ENCODE measurements at regions not wholly inside any gene's neighbourhood (a gene's known extent, or its start where the extent isn't known, plus 50 kb on each side); places are given as distances from the start of the nearest gene placed in this dataset.
"Not testable (repeated sequence)": the region's sequence is repeated elsewhere in the genome, so short reads cannot be mapped to it uniquely, and the experiment has no call there.

- DNase-seq (ENCODE audit: low read depth in 2 of 2), result not testable (repeated sequence)
Measured at GRCh38 chr22:48412931-48413330, 1414.7 kb downstream of the BRD1 start.

DNA sequence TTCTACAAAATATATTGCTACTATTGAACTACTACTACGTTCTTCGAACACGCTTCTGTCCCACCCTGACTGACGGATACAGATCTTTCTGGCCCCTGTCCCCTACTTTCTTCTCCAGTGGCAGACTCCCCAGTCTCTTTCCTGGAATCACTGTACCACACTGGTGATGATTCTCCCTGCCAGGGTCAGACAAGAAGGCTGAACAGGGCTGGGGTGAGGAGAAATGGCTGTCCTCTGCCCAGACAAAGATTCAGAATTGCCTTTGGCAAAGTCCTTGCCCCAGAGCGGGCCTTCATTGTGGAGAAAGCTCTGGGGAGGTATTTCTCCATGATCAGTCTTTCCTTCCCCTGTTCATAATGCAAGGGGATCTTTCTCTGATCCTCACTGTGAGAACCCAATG is 1417.1 kb downstream of the BRD1 start:
- DNase-seq (ENCODE audit: low read depth in 2 of 2), result no peak

DNA sequence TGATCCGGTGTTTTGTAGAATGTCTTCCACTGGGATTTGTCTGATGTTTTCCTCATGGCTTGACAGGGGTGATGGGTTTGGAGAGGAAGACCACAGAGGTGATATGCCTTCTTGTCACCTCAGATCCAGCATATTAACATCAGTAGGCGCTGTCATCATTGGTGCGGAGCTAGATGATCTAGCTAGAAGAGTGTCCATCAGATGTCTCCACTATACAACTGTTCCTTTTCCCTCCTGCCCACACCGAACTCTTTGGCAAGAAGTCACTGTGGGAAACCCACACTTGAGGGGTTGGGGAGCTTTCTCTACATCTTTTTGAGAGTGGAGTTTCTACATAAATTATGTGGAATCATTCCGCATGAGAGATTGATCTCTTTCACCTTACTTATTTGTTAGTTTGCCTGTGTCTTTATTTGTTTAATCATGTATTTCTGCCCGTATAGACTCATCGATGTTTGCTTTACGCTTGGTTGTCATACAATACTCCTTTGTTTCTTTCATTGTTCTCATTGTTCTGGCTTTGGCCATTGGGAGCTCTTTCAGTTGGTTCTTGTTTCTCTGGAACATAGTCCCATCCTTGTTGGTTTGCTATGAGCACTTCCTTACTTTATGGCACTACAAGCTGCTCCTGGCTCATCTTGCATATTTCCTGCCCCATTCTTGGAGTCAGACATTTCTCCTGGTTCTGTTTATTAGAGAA is 1420.3 kb downstream of the BRD1 start:
- DNase-seq (ENCODE audit: low read depth in 2 of 2), result no peak

- DNase-seq (ENCODE audit: low read depth in 2 of 2), result no peak
Measured at GRCh38 chr22:48406161-48406560, 1421.5 kb downstream of the BRD1 start.

DNA sequence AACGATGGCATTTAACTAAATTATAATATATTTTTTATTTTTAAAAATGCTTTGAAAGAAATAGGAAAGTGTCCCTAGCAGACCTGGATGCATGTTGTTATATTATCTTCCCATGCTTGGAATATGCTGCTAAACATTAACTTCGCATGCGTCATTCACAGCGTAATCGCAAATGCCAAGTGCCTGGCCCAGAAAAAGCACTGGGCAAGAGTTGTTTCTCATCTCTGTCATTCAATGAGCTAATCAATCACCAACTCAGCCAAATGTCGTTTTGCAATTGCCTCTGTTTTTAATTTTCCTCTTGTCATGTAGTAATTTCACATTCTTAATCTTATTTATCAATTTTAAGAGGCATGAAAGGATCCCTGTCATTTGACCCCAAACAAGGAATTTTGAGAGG is 1421.9 kb downstream of the BRD1 start:
- no peak for DNase-seq (ENCODE audit: low read depth in 2 of 2)

DNA sequence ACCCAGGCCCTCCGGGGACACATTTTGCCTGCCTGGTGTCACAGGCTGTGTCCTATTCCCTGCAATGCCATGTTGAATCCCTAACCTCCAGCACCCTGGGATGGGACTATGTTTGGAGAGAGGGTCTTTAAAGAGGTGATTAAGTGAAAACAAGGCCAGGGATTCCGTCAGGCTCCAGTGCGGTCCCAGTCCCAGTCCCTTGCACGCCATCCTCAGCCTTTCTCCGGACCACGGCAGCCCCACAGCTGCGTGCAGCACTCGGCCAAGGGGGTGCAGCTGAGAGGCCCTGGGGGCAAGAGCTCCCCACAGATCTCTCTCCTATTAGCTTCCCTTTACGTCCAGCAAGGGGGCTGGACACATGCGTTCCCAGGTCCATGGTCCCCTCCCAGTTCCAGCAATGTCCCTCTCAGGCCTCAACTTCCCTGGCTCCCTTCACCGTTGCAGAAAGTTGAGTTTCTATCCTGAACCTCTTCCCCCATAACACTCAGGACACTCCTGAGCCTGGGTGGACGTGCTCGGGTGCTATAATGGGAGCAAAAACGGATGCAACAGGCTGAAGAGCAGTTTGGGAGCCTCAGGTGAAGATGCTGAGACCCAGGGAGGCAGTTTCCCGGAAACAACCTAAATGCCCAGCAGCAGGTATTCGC is 1422.7 kb downstream of the BRD1 start:
- DNase-seq (ENCODE audit: low read depth in 2 of 2), result no peak

GRCh38 chr22:48403521-48404403 is 1423.9 kb downstream of the BRD1 start:
- no peak for DNase-seq (ENCODE audit: low read depth in 2 of 2)

- DNase-seq (ENCODE audit: low read depth in 2 of 2), result no peak
Measured at GRCh38 chr22:48402591-48403031, 1425.1 kb downstream of the BRD1 start.

DNA sequence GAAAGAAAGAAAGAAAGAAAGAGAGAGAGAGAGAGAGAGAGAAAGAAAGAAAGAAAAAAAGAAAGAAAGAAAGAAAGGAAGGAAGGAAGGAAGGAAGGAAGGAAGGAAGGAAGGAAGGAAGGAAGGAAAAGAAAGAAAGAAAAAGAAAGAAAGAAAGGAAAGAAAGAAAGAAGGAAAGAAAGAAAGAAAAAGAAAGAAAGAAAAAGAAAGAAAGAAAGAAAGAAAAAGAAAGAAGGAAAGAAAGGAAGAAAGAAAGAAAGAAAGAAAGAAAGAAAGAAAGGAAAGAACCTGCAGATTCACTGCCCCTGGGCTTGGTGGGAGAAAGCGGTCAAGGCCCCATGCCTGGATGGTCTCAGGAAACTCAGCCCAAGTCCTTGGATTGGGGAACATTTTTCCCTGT is 1426.2 kb downstream of the BRD1 start:
- DNase-seq (ENCODE audit: low read depth in 2 of 2), result not testable (repeated sequence)

- DNase-seq (ENCODE audit: low read depth in 2 of 2), result no peak
Measured at GRCh38 chr22:48398181-48398905, 1429.3 kb downstream of the BRD1 start.

DNA sequence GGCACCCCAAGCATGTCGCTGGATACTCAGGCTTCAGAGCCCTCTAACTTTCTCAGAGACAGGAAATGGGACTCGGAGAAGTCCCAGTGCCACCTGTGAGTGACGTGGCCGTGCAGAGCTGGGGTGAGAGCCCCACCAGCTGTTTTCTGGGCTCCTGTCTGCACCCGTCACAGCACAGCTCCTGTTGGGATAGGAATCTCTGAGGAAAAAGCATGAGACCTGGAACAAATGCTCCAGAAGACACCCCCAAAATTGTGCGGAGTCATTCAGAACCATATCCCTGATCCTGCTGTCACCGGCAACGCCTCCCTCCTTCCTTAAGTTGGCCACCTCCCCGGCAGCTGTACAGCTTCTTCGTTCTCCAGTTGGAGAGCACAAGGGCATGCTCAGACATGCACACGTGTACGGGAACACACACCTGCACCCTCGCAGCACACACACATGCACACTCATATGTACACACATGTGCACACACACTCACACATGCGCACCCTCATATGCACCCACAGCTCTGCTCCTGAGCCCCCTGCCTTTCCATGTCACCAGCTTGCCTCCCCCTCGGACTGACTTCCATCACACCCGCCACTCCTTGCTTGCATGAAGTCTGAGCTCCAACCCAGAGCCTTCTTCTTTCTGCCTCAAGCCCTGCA is 1430.0 kb downstream of the BRD1 start:
- DNase-seq (ENCODE audit: low read depth in 2 of 2), result no peak

GRCh38 chr22:48396785-48397530 is 1430.7 kb downstream of the BRD1 start:
- no peak for DNase-seq (ENCODE audit: low read depth in 2 of 2)

DNA sequence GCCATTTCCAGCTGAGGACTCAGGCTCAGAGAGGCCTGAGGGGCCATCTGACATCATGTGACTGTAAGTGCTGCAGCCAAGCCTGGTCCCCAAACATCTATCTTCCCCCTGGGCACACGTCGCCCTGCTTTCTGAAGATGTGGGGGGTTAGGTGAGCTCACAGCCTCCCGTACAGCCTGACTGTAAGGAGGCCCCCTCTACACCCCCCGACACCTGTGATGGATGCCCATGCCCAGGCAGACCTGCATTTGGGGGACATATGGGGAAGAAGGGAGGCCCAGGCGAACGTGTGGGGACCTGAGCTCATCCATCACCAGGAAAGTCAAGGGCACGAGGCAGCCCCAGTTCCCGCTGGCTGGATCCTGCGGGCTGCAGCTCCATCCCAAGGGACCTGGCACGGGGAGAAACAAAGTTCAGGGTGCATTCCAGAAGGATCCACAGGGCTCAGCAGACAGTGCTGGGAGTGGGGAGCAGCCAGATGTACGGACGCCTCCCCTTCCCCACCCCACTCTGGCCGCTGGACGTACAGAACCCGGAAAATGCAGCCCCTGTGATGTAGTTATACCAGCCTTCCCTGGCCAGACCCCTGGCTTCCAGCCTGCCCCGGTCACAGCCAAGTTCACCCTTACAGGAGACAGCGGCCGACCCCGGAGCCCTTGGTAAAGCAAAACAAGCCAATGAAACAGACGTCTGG is 1431.4 kb downstream of the BRD1 start:
- no peak for DNase-seq (ENCODE audit: low read depth in 2 of 2)

DNA sequence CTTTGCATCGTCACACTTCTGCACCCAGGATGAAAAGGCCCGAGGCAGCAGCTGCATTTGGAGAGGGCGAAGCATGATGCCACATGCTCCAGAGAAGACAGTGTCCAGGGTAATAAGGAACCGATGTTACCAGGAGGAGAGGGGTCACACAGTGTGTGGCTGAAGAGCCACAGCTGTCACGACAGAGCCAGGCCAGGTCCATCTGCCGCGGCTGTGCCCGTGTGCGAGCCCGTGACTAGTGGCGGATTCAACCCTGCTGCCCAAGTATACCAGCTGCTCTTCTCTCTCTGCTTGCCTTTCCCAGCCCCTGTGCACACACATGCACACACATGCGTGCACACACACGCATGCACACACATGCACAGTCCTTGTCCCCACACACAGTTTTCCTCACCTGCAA is 1432.5 kb downstream of the BRD1 start:
- DNase-seq (ENCODE audit: low read depth in 2 of 2), result no peak

DNA sequence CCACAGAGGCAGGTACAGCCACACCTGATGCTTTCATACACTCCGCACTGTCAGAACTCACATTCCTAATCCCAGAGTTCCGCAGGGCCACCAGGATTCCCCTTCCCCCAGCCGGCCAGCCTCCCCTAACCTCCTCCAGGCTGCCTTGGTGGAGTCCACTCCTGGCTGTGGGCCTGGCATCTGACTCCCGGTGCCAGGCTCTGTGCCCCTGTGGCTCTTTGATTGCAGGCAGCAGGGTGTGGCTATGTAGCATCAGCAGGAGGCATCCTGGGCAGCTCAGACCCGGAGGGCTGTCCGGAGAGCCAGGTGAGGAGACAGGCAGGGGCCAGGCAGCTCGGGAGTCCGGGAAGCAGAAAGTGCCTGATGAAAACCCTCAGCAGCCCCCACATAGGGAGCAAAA is 1432.9 kb downstream of the BRD1 start:
- DNase-seq (ENCODE audit: low read depth in 2 of 2), result no peak

- DNase-seq (ENCODE audit: low read depth in 2 of 2), result no peak
Measured at GRCh38 chr22:48393885-48394284, 1433.8 kb downstream of the BRD1 start.

GRCh38 chr22:48393041-48393370 is 1434.7 kb downstream of the BRD1 start:
- DNase-seq (ENCODE audit: low read depth in 2 of 2), result no peak

DNA sequence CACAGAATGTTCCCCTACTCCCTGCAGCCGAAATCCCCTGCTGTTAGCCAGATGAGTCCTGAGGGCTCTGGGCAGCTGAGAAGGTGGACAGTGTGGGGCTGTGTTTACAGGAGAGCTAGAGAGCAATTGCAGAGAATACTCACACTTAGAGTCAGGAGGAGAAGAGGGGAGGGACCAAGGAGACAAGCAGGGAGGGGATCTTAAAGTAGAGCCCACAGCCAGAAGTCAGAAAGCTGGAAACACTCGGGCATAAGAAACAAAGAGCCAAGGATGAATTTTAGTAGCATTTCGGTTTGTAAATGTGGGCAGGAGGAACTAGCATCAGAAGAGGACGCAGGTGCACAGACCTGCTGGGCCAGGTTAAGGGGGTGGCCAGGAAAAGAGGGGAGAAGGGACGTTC is 1435.9 kb downstream of the BRD1 start:
- DNase-seq (ENCODE audit: low read depth in 2 of 2), result no peak

- DNase-seq (ENCODE audit: low read depth in 2 of 2), result no peak
Measured at GRCh38 chr22:48391171-48391711, 1436.4 kb downstream of the BRD1 start.

DNA sequence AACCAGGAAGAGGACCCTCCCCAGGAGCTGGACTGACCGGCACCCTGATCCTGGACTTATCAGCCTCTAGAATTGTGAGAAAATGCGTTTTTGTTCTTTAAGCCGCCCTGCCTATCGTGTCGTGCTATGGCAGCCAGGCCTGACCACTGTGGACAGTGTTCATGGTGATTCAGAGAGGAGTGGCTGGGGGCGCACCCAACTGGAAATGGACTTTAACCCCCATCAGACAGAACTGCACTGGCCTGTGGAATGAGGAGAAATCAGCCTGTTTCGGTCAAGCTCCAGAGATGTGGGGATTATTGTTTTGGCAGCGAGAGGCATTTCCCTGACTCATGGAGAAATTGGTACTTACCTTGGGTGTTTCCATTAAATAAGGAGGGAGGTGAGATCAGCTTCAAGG is 1437.8 kb downstream of the BRD1 start:
- DNase-seq (ENCODE audit: low read depth in 2 of 2), result no peak
